WERI-Rb-1 (cell line): ENCODE measurements at regions not wholly inside any gene's neighbourhood (a gene's known extent, or its start where the extent isn't known, plus 50 kb on each side); places are given as distances from the start of the nearest gene placed in this dataset.

ENCODE experiments used
- DNase-seq: peaks from one replicate; pipeline ENCODE4 v3.0.0-alpha.2; 2020
- H3K27ac ChIP-seq: fragments of 250-450 bp; sonication (Bioruptor Pico); 2 replicates; pipeline ENCODE4 v1.5.1; 2020; ENCODE audit warnings: mild to moderate bottlenecking, moderate library complexity
- H3K27me3 ChIP-seq: fragments of 250-450 bp; sonication (Bioruptor Pico); 2 replicates; pipeline ENCODE4 v1.5.1; 2021; ENCODE audit warnings: mild to moderate bottlenecking, low read depth, moderate library complexity; ENCODE audit not compliant: insufficient read depth, severe bottlenecking
- H3K36me3 ChIP-seq: fragments of 250-450 bp; sonication (Bioruptor Pico); 2 replicates; pipeline ENCODE4 v1.5.1; 2020; ENCODE audit warnings: mild to moderate bottlenecking, moderate library complexity
- H3K4me3 ChIP-seq: 2 replicates; pipeline ENCODE4 v1.5.1; 2011; ENCODE audit warnings: low read depth, mild to moderate bottlenecking, control low read depth, low read length
- H3K9me3 ChIP-seq: fragments of 250-450 bp; sonication (Bioruptor Pico); 2 replicates; pipeline ENCODE4 v1.5.1; 2021; ENCODE audit warnings: mild to moderate bottlenecking, moderate library complexity; ENCODE audit not compliant: severe bottlenecking
- CTCF ChIP-seq: IDR thresholded peaks from 2 replicates; pipeline ENCODE4 v1.5.1; 2011; ENCODE audit warnings: low read depth, mild to moderate bottlenecking, control low read depth, inconsistent platforms, low read length

DNA sequence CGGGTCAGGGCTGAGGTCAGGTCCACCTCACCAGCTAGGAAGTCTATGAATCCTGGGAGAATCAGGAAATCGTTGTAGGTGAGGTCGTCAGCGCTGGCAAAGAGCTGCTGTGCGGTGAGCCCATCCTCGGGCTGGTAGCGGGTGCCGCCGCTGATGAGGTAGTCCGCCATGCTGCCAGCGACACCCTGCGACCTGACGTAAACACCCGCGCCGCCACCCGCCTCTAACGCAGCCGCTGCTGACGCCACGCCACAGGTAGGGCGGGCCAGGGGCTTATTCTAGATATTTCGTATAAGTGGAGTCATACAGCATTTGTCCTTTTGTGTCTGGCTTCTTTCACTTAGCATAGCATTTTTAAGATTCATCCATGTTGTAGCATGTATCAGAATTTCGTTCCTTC lies 220.2 kb upstream of the ATP6AP2 start:
- DNase-seq: no peak
- no peak overlapping the region for H3K27ac ChIP-seq
- H3K27me3 ChIP-seq: peaks cover 4% of the 10 kb centered on the region
- H3K4me3 ChIP-seq: no peak overlapping the region
- peaks cover 8% of the 10 kb centered on the region for H3K9me3 ChIP-seq
- no peak for TF ChIP-seq CTCF
- H3K36me3 ChIP-seq: no peaks in the 10 kb centered on the region

GRCh38 chrX:40359593-40359992 lies 221.2 kb upstream of the ATP6AP2 start:
- no peaks in the 10 kb centered on the region for H3K36me3 ChIP-seq

GRCh38 chrX:40358994-40359393 lies 221.8 kb upstream of the ATP6AP2 start:
- peaks cover 2% of the 10 kb centered on the region for H3K9me3 ChIP-seq
- no peak for TF ChIP-seq CTCF
- DNase-seq: no peak
- no peaks in the 10 kb centered on the region for H3K36me3 ChIP-seq
- H3K27me3 ChIP-seq: peaks cover 4% of the 10 kb centered on the region
- H3K4me3 ChIP-seq: no peak overlapping the region
- no peak overlapping the region for H3K27ac ChIP-seq

More at GRCh38 chrX:40359593-40359992, 221.2 kb upstream of the ATP6AP2 start:
- H3K27me3 ChIP-seq: peaks cover 4% of the 10 kb centered on the region
- H3K27ac ChIP-seq: no peak overlapping the region
- H3K9me3 ChIP-seq: peaks cover 3% of the 10 kb centered on the region
- H3K4me3 ChIP-seq: no peak overlapping the region
- no peak for TF ChIP-seq CTCF
- DNase-seq: no peak

- no peaks in the 10 kb centered on the region for H3K36me3 ChIP-seq
- H3K4me3 ChIP-seq: no peak overlapping the region
- no peak overlapping the region for H3K27ac ChIP-seq
- peaks cover 23% of the 10 kb centered on the region for H3K9me3 ChIP-seq
- no peak for TF ChIP-seq CTCF
- DNase-seq: no peak
- no peaks in the 10 kb centered on the region for H3K27me3 ChIP-seq
Measured at GRCh38 chrX:40349251-40349650, 231.5 kb upstream of the ATP6AP2 start.

DNA sequence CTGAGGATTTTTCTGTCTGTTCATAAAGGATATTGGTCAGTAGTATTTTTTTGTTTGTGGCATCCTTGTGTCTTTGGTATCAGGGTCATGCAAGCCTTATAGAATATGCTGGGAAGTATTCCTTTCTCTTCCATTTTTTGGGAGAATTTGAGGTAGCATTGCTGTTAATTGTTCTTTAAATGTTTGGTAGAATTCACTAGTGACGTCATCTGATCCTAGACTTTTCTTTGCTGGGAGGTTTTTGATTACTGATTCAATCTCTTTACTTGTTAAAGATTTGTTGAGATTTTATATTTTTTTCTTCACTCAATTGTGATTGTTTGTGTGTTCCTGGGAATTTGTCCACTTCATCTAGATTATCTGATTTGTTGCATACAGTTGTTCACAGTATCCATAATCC lies 234.4 kb upstream of the ATP6AP2 start:
- H3K9me3 ChIP-seq: peaks cover 23% of the 10 kb centered on the region
- no peak for DNase-seq
- no peak overlapping the region for H3K4me3 ChIP-seq
- no peaks in the 10 kb centered on the region for H3K36me3 ChIP-seq
- no peak overlapping the region for H3K27ac ChIP-seq
- no peak for TF ChIP-seq CTCF
- H3K27me3 ChIP-seq: no peaks in the 10 kb centered on the region

GRCh38 chrX:40343319-40343718 lies 237.5 kb upstream of the ATP6AP2 start:
- Histone ChIP-seq H3K36me3 (no peaks in the 10 kb centered on the region), H3K4me3 (no peak overlapping the region), H3K9me3 (peaks cover 18% of the 10 kb centered on the region), H3K27me3 (peaks cover 4% of the 10 kb centered on the region), H3K27ac (no peak overlapping the region)
- no peak for DNase-seq
- no peak for TF ChIP-seq CTCF
